HTR-8/SVneo (cell line): ENCODE measurements at regions not wholly inside any gene's neighbourhood (a gene's known extent, or its start where the extent isn't known, plus 50 kb on each side); places are given as distances from the start of the nearest gene placed in this dataset.

Experiments
- DNase-seq: peaks from one replicate; pipeline ENCODE4 v3.0.0; 2011; ENCODE audit warnings: low spot score, mixed read lengths; ENCODE audit not compliant: insufficient read length
- FAIRE-seq: peaks from 2 replicates; lab custom pipeline; 2011; peaks lifted over from hg19 to GRCh38; lab: Jason Lieb, UNC

DNA sequence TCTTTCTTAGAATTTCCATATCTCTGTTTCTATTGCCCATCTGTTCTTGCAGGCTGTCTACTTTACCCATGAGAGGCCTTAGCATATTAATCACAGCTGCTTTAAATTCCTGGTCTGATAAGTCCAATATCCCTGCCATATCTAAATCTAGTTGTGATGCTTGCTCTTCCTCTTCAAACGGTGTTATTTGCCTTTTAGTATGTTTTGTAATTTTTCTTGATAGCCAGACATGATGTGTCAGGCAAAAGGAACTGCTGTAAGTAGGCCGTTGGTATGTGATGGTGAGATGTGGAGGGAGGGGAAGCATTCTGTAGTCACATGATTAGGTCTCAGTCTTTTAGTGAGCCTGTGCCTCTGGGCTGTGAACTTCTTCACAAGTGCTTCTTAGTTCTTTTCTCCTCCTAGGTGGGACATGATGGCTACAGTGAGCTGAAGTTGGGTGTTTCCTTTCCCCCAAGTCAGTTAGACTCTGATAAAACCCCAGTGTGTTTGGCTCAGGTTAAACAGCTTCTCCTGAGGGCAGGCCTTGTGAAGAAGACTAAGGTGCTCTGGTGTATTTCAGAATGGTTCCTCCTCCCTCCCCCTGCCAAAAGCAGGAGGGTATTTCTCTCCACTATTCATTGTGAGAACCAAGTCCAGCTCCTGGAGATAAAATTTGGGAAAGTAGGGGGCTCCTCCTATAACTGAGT lies 195.9 kb upstream of the PARP11 start:
- FAIRE-seq (no peak), DNase-seq (no peak)

GRCh38 chr12:4064008-4064407 lies 190.8 kb upstream of the PARP11 start:
- DNase-seq = no peak
- peak; percentile 31 for FAIRE-seq

DNA sequence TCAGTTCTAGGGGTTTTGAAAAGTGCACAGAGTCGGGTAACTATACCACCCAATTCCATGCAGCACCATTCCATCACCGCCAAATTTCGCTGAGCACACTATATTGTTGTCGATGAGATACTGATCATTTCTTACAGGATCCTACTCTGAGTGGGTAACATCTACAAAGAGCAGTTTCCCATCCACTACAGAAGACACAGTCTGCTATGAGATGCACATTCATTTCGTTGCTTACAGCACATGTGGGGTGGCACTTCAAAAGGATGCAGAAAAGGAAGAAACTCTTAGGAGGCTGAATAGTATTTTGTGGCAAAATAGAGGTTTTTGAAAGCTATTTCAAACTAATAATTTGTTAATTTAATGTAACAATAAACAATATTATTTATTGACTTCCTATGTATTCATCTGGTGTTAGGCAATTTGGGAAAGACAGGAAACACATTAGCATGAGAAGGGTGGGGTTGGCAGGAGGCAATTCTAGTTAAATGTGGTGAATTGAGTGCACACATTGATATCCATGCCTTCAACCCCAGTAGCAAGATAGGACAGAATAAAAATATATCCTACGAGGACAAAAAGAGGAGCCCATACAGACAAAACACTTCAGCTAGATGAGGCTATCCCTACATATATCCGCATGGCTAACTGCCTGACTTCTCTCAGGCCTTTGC lies 186.8 kb upstream of the PARP11 start:
- no peak for FAIRE-seq

DNA sequence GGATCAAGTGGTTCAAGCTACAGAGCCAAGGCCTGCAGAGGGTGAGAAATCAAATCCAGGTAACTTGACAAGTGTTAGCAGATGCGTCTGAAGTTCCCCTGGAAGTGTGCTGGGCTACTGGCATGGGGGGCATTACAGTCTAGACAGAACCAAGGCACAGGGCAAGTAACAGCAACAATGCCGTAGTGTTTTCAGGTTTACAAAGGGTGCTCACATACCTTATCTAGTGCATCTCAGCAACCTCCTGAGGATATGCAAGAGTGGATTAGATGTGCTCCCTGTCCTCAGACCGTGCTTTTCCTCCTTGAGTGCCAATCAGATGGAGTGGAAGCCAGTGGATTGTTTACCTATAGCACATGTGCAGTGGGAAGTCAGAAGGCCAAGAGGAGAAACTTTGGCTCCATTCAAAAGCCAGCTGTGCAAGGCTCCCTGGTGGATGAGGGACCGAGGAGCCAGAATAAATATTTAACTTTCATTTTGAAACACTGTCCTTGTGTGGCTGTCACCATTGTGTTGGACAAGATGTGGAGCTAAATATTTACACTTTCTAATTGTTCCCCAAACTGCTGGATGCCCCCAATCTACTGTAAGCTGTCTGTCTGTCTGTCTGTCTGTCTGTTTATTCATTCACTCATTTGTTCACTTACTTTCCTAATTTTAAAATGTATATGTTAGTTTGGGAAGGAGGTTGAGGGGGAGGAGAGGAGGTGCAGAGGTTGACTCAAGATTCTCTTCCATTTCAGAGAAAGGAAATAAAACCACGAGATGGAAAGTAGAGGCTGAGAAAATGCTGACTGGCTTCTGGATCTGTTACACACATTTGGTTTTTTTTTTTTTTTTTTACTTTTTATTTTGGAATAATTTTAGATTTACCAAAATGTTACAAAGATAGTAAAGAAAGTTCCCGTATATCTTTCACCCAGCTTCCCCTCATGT lies 184.0 kb upstream of the PARP11 start:
- FAIRE-seq = peak; percentile 26
- DNase-seq = no peak

More for the DNA sequence above, 186.8 kb upstream of the PARP11 start:
- DNase-seq = no peak

- DNase-seq (no peak), FAIRE-seq (no peak)
Measured at GRCh38 chr12:4054630-4055029, 181.4 kb upstream of the PARP11 start.

DNA sequence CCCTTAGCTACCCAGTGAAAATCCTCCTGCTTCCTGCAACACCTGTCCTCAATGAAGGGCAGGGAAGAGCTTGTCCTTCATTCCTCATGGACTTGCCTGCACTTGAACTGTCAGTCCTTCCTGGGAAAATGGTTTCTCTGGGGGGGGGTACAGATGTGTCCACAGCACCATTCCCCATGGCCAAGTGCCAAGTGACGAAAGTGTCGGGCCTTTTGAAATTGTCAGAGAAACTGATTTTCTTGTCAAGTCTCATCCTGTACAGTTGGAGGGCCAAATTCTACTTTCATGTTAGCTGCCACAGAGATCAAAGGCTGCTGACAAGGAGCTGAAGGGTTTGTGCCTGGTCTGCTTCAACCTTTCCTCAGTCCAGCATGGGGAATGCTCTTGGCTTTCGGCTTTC lies 179.5 kb upstream of the PARP11 start:
- FAIRE-seq = no peak
- no peak for DNase-seq

DNA sequence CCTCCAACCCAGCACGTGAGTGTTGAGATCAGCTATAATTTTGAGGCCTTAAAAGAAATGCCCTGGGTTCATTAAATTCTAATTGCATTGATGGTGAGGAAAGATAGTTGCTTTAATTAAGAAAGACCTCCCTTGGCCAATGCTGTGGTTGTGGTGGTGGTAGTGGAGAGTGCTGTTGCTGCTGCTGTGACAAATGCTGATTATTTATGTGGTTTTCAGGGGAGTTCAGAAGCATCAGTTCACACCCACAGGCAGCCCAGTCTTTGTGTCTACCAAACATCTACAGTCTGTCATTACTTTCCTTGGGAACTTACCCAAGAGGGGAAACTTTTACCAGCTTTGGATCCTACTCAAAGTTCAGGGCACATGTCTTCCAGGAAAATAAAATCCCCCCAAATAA lies 178.4 kb upstream of the PARP11 start:
- DNase-seq (no peak), FAIRE-seq (no peak)

DNA sequence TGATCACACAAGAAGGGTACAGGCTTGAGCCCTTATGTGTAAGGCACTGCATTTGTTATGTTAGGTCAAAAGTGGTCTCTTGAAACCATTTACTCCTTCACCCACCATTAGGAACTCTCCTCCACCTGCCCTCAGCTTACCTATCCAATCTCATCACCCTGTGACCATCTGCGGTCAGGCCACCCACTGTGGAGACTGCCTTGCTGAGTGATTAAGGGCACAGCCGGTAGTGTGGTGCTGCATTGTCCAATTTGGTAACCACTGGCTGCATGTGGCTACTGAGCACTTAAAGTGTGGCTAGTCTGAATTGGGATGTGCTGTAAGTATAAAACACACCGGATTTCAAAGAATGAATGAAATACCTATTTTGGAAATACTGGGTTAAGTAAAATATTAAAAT lies 177.1 kb upstream of the PARP11 start:
- DNase-seq = no peak
- FAIRE-seq = no peak

DNA sequence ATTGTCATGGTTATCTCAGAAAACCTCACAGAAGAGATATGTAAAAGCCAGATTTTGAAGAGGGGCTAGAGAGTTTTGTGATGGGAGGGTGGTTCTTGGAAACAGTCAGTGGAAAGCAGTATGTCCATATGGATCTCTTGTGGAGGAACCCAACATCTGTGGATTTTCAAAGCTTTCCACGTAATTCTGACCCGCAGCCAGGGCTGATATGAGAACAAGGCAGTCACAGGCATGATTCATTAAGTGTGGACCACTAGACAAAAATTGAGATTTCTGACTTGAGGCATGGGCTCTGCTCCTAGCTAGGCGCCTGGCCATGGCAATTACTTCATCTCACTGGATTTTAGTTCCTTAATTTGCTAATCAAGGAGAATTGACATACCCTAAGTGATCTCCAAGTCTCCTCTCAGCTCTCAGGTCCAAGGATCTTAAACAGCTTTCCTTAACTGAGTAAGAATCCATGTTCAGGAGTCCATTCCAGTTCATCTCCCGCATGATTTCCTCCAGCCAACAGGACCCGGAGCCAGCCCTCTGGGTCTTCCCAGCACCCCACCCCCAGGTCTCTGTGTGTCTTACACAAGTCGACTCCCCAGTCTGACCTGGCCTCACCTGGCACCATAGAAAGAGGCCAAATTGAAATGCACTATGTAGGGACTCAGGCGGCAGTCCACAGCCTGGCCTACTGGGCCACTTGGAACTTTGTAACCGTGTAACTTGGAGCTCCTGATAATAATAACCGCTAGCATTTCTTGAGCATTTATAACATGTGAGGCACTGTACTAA lies 176.3 kb upstream of the PARP11 start:
- FAIRE-seq (no peak), DNase-seq (no peak)

GRCh38 chr12:4047421-4047820 lies 174.2 kb upstream of the PARP11 start:
- DNase-seq (no peak), FAIRE-seq (no peak)

GRCh38 chr12:4046495-4046840 lies 173.3 kb upstream of the PARP11 start:
- FAIRE-seq (no peak), DNase-seq (no peak)

DNA sequence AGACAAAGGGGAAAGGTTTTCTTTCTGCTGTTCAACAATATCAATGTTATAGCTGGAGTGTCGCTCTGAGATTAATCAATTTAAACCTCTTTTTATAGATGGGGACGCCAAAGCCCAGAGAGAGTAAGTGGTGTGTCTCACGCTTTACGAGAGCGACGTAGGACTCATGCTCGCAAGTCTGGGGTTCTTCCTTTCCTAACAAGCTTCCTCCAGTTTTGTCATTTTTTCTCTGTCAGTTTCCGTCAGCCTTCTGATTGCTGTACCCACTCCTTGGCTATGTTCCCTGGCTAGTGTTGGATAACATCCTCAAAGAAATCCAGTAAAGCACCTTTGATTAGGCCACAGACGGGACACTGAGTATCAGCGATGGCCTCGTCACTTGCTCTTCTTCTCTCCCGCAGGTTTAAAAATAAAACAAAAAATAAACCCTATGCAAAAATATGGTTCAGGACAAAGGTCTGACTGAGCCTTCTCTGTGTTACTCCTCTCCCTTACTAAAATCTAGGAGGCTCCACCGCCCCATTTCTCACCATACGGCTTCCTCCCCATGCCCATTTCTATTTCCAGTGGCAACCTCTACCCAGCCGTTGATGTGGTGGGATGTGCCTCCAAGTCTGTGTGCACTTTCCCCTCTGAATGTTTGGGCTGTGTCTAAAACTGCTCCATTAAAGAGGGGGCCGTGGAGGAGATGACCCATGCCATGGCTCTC lies 172.7 kb upstream of the PARP11 start:
- no peak for FAIRE-seq
- DNase-seq = no peak

GRCh38 chr12:4044736-4045730 lies 171.8 kb upstream of the PARP11 start:
- peak; percentile 36 for FAIRE-seq

GRCh38 chr12:4044101-4044500 lies 170.9 kb upstream of the PARP11 start:
- FAIRE-seq (no peak), DNase-seq (no peak)

More at GRCh38 chr12:4044736-4045730, 171.8 kb upstream of the PARP11 start:
- DNase-seq = no peak

GRCh38 chr12:4041187-4041885 lies 168.1 kb upstream of the PARP11 start:
- no peak for DNase-seq
- FAIRE-seq = no peak

GRCh38 chr12:4039931-4040330 lies 166.7 kb upstream of the PARP11 start:
- no peak for FAIRE-seq
- DNase-seq = no peak

- DNase-seq = peak; percentile 67
Measured at GRCh38 chr12:4037747-4038312, 164.6 kb upstream of the PARP11 start.

More at GRCh38 chr12:4037747-4038312, 164.6 kb upstream of the PARP11 start:
- FAIRE-seq = peak; percentile 58
